H4 (cell line): ENCODE measurements at regions not wholly inside any gene's neighbourhood (a gene's known extent, or its start where the extent isn't known, plus 50 kb on each side); places are given as distances from the start of the nearest gene placed in this dataset.
"Not testable (repeated sequence)": the region's sequence is repeated elsewhere in the genome, so short reads cannot be mapped to it uniquely, and the experiment has no call there.

Experiments used
- DNase-seq: peaks from one replicate; pipeline ENCODE4 v3.0.0-alpha.2; 2015; ENCODE audit warnings: low spot score

GRCh38 chr2:220696280-220696669 lies 875.8 kb downstream of the EPHA4 start:
- DNase-seq: no peak

DNA sequence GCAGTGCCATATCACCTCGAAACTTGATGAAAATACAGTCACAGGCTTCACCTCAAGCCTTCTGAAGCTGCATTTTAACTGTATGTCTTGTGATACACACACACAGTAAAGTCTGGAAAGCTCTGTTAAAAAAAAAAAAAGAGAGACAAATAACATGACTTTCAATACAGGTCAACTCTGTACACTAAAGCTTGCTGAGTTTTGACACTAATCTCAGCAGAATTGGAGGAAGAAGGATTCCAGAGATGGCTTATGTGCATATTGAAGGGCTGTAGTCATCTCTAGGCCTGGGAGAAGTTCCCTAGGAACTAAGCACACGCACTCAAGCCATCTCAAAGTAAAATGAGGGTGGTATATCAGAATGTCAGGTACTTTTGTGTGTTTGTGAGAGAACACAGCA lies 875.1 kb downstream of the EPHA4 start:
- no peak for DNase-seq

- DNase-seq: no peak
Measured at GRCh38 chr2:220701115-220701514, 871.0 kb downstream of the EPHA4 start.

- no peak for DNase-seq
Measured at GRCh38 chr2:220703279-220703678, 868.8 kb downstream of the EPHA4 start.

GRCh38 chr2:220704081-220704480 lies 868.0 kb downstream of the EPHA4 start:
- DNase-seq: no peak

DNA sequence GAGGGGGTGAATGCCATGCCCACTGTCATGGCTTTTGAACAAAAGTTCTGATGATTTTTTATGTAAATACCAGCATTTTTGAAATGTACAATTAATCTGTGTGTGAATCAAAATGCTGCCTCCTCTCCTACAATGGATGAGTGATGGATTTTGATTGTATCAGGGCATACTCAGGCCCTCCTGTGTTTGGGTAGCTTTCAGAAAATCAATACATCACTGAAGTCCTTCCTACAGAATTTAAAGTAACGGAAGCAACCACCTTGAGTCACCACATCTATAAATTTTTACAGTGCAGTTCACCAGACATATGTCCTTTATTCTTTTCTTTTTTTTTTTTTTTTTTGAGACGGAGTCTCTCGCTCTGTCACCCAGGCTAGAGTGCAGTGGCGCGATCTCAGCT lies 867.3 kb downstream of the EPHA4 start:
- DNase-seq: no peak

- DNase-seq: no peak
Measured at GRCh38 chr2:220705678-220706077, 866.4 kb downstream of the EPHA4 start.

DNA sequence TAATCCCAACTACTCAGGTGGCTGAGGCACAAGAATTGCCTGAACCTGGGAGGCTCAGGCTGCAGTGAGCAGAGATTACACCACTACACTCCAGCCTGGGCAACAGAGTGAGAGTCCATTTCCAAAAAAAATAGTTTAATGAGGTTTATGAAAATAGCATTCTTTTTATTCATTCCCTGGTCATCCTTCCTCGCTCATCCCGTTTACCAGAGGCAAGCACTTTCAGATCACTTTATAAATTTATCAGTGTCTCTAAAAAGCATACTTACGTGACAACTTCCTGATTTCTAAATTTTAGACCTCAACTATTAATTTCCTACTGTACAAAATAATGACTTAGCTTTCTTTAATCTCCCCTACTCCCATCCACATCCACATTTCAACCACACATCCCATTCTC lies 864.8 kb downstream of the EPHA4 start:
- no peak for DNase-seq

DNA sequence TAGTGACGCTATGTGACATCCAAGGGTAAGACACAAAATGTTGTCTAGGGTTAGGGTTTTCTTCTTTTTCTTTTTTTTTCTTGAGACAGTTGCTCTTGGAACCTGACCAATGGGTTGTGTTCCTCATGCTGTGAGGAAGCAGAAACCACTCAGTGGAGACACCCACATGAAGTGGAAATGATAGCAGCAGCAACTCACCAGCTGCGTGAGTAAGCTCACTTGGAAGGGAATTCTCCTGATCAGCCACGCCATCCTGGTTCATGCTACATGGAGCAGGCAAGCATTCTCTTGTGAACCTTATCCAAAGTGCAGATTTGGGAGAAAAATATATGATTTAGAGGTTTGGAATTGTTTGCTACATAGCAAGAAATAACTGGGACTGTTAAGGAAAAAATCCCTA lies 863.7 kb downstream of the EPHA4 start:
- no peak for DNase-seq

DNA sequence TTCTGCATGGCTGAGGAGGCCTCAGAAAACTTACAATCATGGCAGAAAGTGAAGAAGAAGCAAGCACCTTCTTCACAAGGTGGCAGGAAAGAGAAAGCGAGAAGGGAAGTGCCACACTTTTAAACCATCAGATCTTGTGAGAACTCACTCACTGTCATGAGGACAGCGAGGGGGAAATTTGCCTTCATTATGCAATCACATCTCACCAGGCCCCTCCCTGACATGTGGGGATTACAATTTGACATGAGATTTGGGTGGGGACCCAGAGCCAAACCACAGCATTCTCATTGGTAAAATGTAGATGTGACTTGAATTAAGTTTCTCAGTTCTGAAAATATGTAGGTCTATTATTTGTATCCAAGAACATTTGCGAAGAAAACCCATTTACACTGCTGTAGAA lies 854.8 kb downstream of the EPHA4 start:
- no peak for DNase-seq

GRCh38 chr2:220736778-220737177 lies 835.3 kb downstream of the EPHA4 start:
- no peak for DNase-seq

GRCh38 chr2:220743203-220743602 lies 828.9 kb downstream of the EPHA4 start:
- no peak for DNase-seq

DNA sequence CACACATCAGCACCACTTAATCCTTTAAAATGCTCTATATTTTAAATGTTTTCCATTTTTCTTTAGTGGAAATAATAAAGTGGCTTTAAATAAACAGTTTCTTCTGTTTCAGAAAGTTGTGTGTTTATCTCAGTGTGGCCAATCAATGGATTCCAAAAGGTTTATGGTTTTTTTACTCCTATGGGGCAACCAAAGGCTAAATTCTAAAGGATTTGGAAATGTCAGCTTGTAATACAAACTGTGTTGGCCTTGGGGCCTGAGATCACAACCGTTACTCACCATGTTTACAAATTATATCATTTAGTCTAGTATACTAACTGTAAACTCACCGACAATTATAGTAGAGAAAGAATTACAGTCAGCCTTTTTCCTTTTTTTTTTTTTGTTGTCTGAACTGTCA lies 827.2 kb downstream of the EPHA4 start:
- peak; percentile 84 for DNase-seq

DNA sequence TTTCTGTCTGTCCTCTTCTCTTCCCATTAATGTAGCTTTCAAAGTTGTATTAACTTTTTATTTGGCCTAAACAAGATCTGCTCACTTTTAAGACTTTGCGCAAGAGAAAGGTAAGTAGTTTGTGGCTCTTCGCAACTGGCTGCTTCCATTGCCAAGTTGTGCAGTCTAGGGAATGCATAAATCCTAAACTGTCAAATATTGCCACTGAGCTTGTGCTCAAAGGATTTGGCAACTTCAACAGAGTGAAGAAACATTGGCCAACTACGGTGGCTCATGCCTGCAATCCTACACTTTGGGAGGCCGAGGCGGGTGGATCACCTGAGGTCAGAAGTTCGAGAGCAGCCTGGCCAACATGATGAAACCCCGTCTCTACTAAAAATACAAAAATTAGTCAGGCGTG lies 826.4 kb downstream of the EPHA4 start:
- DNase-seq: peak; percentile 58

DNA sequence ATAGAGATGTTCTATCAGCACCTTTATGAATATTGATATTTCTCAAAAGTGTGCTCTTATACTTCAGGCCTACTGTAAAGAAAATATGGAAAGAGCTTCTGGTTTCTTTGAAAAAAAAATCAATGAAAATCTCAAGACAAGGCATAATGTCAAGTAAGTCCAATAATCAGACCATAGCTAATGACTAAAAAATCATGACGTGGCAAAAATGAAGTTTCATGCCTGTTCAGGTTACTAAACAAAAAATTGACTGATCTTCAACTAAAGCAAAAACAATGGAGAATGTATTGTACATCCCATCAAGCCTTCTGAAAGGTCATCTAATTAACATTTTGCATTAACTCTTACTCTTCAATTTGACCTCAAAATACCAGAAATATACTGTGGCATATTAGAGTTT lies 824.4 kb downstream of the EPHA4 start:
- no peak for DNase-seq

DNA sequence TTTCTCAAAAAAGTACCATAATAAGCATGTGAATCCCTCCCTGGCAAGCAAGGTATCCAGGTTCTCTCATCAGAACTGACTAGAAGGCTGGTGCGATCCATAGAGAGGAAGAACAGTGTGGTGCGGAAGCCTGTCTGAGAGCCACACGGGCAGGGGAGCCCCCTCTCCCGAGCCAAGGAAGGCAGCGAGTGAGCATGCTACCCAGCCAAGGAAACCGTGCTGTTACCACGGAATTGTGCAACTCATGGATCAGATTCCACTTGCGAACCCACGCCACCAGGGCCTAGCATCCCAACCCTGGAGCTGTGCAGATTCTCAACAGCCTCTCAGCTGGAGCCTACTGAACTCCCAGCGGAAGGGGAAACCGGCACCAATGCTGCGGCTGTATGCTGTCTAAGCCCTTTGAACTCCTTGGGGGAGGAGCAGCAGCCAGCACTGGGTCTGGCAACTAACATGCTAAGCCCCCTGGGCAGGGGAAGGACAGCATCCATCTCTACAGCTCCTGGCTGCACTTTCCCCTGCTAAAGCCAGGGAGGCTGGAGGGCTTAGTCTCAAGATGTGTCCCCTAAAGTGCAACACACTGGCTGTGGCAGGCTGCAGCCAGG lies 823.1 kb downstream of the EPHA4 start:
- DNase-seq: peak; percentile 37

DNA sequence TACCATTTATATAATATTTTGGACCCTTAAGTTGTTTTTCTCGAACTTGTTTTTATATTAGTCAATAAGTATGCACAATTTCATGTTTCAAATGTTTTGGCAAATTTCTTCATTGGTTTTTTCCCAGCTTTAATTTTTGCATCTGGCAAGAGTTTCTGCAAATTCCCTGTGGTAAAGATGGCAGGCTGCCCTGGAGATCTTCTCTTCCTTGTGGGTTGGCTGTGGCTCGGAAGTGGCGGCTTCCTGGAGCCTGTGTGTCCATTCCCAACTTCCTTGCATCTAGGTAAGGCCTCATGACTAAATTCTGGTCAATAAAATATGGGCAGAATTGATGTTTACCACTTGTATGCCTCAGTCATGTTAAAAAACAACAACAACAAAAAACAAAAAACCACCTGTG lies 818.6 kb downstream of the EPHA4 start:
- DNase-seq: no peak

DNA sequence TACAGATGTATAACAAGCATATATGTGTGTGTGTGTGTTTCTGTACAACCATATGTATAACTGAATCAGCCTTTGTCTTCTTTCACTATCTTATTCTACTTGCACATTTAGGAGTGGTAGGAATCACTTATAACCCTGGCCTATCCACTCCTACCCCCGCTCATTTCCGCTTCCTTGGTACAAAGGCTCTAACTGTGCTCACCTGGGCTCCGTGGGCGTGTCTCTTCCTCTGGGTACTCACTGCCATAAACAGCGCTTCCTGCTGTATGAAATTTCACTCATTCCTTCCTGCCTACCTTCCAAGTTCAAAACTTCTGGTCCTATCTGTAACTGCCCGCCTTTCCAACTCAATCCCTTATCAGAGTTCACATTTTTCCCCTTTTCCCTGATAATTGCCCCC lies 815.5 kb downstream of the EPHA4 start:
- DNase-seq: no peak

DNA sequence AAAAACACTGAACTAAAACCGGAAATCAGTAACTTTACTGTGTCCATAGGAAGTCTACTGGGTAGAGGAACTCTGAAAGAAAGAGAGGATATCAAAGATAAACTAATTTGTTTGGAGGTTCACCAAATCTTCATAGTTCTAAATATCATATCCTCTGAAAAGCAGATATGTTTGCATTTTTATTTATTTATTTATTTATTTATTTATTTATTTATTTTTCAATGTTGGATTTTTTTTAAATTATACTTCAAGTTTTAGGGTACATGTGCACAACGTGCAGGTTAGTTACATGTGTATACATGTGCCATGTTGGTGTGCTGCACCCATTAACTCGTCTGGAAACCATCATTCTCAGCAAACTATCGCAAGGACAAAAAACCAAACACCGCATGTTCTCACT lies 813.7 kb downstream of the EPHA4 start:
- DNase-seq: not testable (repeated sequence)

DNA sequence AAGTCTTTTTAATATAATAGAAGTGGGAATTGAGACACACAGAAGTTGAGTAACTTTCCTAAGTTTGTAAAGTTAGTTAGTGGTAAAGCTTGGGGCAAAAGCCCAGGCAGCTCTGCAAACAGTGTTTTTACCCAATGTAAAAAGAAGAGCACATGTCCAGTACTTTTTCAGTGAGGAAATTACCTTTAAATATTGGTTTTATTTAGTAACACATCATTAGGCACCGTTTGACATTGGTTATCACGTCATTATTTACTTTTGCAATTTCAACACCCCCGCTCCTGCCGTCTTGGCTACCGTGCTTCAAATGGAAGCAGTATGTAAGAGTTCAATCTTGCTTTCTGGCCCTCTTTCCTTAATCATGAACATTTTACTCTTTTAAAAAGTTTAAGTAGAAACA lies 807.9 kb downstream of the EPHA4 start:
- DNase-seq: no peak

- DNase-seq: no peak
Measured at GRCh38 chr2:220767591-220768255, 804.4 kb downstream of the EPHA4 start.

- DNase-seq: no peak
Measured at GRCh38 chr2:220775856-220776488, 796.1 kb downstream of the EPHA4 start.

DNA sequence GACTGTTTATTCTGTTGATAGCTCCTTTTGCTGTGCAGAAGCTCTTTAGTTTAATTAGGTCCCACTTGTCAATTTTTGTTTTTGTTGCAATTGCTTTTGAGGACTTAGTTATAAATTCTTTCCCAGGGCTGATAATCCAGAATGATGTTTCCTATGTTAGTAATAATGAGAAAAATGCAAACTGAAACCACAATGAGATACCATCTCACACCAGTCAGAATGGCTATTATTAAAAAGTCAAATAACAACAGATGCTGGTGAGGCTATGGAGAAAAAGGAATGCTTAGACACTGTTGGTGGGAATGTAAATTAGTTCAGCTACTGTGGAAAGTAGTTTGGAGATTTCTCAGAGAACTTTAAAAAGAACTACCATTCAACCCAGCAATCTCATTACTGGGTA lies 793.0 kb downstream of the EPHA4 start:
- DNase-seq: not testable (repeated sequence)

DNA sequence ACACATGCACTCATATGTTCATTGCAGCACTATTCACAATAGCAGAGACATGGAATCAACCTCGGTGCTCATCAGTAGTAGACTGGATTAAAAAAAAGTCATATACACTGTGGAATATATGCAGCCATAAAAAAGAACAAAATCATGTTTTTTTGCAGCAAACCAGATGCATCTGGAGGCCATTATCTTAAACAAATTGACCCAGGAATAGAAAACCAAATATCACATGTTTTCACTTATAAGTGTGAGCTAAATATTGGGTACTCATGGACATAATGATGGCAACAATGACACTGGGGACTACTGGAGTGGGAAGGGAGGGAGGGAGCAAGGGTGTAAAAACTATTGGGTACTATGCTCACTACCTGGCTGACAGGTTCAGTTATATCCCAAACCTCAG lies 792.6 kb downstream of the EPHA4 start:
- no peak for DNase-seq
